GM12874 (cell line): ENCODE measurements at regions not wholly inside any gene's neighbourhood (a gene's known extent, or its start where the extent isn't known, plus 50 kb on each side); places are given as distances from the start of the nearest gene placed in this dataset.

Experiments
- TF ChIP-seq, protein P1 (sequence below): IDR thresholded peaks from 2 replicates; pipeline ENCODE4 v1.5.1; 2011; ENCODE audit warnings: low read depth, mild to moderate bottlenecking, control low read depth, low read length, moderate library complexity; ENCODE audit not compliant: insufficient read depth

- TF ChIP-seq, protein P1, sequence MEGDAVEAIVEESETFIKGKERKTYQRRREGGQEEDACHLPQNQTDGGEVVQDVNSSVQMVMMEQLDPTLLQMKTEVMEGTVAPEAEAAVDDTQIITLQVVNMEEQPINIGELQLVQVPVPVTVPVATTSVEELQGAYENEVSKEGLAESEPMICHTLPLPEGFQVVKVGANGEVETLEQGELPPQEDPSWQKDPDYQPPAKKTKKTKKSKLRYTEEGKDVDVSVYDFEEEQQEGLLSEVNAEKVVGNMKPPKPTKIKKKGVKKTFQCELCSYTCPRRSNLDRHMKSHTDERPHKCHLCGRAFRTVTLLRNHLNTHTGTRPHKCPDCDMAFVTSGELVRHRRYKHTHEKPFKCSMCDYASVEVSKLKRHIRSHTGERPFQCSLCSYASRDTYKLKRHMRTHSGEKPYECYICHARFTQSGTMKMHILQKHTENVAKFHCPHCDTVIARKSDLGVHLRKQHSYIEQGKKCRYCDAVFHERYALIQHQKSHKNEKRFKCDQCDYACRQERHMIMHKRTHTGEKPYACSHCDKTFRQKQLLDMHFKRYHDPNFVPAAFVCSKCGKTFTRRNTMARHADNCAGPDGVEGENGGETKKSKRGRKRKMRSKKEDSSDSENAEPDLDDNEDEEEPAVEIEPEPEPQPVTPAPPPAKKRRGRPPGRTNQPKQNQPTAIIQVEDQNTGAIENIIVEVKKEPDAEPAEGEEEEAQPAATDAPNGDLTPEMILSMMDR: no peak
Measured at GRCh38 chr2:51619961-51620360, 588.0 kb upstream of the NRXN1 start.

DNA sequence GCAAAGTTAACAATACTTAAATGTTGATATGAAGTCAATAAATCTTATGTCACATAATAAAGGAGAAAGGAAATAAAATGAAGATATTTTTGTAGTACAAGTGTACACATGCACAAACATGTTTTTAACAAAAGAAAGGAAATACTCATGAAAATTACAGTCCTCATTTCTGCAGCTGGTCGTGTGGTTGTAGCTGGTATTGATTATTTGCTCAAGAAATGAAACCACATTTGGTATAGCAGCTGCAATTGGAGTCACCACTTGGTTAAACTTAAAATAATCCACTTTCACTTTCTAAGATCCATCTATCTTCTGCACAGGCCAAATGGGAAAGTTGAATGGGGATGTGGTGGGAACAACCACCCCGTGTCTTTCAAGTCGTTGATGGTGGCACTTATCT is 580.5 kb upstream of the NRXN1 start:
- TF ChIP-seq, protein P1: no peak

GRCh38 chr2:51601706-51602105 is 569.8 kb upstream of the NRXN1 start:
- TF ChIP-seq, protein P1: no peak

DNA sequence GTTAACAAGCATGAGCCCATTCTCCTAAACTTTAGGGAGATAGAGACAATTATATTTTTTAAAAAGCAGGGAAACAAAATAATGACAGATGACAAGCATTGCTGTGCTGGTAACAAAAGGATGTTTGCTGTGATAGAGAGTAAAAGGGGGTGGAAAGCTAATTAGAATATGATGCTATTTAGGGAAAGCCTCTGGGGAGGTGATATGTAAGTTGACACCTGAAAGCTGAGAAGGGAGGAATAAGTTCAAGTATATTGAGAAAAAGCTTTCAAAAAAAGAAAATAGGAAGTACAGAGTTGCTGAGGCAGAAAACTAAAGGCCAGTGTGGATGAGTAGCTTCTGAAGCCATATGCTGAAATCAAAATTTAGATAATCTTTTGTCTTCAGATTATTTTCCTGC is 565.2 kb upstream of the NRXN1 start:
- TF ChIP-seq, protein P1: no peak

- TF ChIP-seq, protein P1: no peak
Measured at GRCh38 chr2:51595836-51596235, 563.9 kb upstream of the NRXN1 start.

DNA sequence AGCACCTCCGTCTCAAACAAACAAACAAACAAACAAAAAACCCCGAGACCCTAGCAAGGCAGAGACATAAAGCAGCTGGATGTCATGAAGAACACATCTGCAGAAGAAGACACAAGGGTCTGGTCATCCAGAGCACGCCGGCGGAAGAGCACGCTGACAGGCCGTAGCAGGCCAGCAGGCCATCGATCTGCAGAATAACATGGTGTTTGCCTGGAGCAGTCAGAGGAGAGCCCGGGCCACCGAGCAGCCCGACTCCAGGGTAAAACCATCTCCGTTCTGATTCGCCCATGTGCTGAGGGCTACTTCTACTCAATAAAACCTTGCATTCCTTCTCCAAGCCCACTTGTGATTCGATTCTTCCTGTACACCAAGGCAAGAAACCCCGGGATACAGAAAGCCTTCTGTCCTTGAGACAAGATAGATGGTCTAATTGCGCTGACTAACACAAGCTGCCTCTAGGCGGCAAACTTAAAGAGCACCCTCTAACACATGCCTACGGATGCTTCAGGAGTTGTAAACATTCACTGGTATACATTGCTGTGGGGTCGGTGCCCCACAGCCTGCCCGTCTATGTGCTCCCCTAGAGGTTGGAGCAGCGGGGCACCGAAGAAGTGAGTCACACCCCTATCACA is 549.8 kb upstream of the NRXN1 start:
- TF ChIP-seq, protein P1: no peak

DNA sequence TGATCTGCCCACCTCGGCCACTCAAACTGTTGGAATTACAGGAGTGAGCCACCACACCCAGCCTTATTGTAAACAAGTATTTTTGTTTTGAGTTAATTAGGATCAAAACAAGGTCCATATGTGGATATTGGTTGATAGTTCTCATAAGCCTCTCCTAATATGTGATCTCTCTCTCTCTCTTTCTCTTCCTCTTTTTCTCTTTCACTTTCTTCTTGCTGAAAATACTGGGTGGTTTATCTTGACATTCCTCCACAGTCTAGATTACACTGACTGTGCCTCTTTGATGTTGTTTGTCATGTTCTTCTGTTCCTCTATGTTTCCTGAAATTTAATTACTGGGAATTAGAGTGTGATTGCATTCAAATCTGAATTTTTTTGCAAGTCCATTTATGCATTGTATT is 547.5 kb upstream of the NRXN1 start:
- TF ChIP-seq, protein P1: no peak
